HG02798 (cell line): ENCODE measurements at regions not wholly inside any gene's neighbourhood (a gene's known extent, or its start where the extent isn't known, plus 50 kb on each side); places are given as distances from the start of the nearest gene placed in this dataset.
"Not testable (repeated sequence)": the region's sequence is repeated elsewhere in the genome, so short reads cannot be mapped to it uniquely, and the experiment has no call there.

Source experiments
- ATAC-seq: cut with Tn5 transposase; IDR thresholded peaks from one replicate; pipeline ENCODE4 v1.9.1; 2021; ENCODE audit warnings: mild to moderate bottlenecking; ENCODE audit not compliant: unreplicated experiment, poor library complexity

DNA sequence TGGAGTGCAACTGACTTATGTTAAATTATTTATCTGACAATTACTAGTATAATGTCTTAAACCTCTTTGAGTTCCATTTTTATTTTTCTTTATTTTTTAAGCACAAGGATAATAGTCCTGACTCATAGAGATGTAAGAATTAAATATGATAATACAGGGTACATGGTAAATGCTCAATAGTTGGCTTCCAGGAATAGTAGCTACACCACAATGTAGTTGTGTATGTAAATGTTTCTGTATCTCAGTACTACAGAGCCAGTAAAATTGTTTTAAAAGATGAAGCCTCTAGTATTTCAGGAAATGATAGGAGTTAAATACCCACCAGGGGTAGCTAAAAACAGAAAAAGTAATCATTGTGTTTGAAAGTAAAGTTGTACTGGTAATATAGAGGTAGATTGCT, 487.4 kb upstream of the IRAK1BP1 start:
- ATAC-seq: no peak

DNA sequence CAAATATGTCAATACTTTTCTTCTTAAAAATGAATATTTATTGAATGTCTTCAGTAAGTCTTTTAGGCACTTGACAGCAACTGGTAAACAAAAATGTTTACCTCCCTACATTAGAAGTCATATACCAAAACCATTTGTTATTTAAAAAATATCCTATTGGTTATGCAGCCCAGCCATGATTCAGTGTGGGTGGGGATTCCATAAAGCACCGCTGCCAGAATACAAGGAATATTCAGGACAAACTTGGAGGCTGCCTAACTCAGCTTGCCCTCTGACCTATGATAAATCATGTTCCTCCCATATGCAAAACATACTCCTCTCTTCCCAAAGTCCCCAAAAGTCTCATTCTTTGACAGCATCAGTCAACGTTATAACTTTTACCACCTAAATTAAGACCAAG, 486.8 kb upstream of the IRAK1BP1 start:
- no peak for ATAC-seq

DNA sequence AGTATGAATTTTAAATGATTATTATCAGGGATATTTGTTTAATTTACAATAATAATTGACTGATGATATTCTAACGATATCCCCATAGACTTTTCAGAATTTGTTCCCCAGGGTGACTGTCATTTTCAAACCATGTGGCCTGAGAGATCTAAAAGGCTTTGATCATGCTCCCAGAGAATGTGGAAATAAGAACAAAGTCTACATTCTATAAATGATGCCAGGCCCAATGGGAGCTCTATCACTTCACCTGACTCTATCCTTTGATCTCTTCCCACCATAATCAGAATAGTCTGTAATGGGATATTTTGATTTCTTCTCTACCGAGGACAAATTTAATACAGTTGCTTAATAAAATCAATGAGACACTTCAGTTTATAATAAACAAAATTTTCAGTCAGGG, 483.4 kb upstream of the IRAK1BP1 start:
- no peak for ATAC-seq

GRCh38 chr6:78386854-78387253, 480.5 kb upstream of the IRAK1BP1 start:
- not testable (repeated sequence) for ATAC-seq

- no peak for ATAC-seq
Measured at GRCh38 chr6:78390066-78390465, 477.3 kb upstream of the IRAK1BP1 start.

GRCh38 chr6:78397499-78397898, 469.9 kb upstream of the IRAK1BP1 start:
- no peak for ATAC-seq

- ATAC-seq: no peak
Measured at GRCh38 chr6:78398292-78398691, 469.1 kb upstream of the IRAK1BP1 start.

- no peak for ATAC-seq
Measured at GRCh38 chr6:78400076-78400475, 467.3 kb upstream of the IRAK1BP1 start.

- ATAC-seq: no peak
Measured at GRCh38 chr6:78427386-78427785, 440.0 kb upstream of the IRAK1BP1 start.

DNA sequence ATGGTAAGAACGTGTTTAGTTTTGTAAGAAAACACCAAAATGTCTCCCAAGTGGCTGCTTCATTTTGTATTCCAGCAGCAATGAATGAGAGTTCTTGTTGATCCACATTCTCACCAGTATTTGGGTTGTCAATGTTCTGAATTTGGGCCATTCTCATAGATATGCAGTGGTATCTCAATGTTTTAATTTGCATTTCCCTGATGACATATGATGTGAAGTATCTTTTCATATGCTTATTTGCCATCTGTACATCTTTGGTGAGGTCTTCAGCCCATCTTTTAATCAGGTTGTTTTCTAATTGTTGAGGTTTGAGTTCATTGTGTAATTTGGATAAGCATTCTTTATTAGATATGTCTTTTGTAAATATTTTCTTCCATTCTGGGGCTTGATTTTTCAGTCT, 436.8 kb upstream of the IRAK1BP1 start:
- no peak for ATAC-seq

GRCh38 chr6:78435671-78436070, 431.7 kb upstream of the IRAK1BP1 start:
- ATAC-seq: no peak

DNA sequence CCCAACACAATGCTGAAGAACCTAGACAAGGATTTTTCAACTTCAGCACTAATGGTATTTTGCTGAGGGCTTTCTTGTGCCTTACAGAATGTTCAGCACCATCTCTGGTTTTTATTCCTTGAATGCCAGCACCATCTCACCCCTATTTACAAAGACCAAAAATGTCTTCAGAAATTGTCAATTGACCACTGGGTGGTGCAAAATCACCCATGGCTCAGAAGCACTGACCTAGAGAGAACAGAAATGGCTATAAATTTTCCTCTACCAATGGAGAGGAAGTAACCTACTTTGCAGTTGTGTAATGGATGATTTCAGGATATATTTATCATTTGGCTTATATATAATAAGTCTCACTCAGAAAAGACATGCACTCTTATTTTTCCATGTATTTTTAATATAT, 431.0 kb upstream of the IRAK1BP1 start:
- peak; percentile 90 for ATAC-seq

- ATAC-seq: no peak
Measured at GRCh38 chr6:78438135-78438534, 429.2 kb upstream of the IRAK1BP1 start.

DNA sequence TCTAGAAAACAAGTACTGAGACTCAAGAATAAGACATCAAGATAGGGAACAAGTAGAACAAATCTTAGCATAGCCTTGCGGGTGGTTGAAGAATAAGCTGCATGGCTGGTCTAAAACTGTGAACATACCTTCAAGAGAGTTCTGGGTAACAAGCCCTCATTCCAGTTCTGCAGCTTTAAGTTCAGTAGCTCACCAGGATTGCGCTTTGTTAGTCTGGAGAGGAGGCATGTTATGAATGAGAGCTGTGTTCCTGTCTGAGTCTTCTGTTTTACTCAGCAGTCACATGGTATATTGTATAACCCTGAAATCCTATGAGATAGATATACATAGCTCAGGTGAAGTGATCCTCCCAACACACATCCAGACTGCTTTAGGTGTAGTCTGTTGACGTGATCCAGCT, 406.6 kb upstream of the IRAK1BP1 start:
- peak; percentile 35 for ATAC-seq

DNA sequence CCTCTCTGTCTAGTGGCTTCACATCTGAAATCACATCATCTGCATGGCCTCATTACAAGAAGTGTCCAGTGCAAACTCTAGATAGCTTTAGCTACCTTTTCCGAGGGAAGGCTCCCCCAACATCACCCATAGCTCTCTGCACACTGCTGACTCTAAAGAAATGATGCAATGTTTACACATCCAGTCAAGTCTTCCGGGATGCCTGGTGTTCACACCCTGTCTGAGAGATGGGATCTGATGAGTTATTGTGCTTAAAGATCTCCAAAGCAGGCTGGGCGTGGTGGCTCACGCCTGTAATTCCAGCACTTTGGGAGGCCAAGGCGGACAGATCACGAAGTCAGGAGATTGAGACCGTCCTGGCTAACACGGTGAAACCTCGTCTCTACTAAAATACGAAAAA, 404.6 kb upstream of the IRAK1BP1 start:
- ATAC-seq: no peak

DNA sequence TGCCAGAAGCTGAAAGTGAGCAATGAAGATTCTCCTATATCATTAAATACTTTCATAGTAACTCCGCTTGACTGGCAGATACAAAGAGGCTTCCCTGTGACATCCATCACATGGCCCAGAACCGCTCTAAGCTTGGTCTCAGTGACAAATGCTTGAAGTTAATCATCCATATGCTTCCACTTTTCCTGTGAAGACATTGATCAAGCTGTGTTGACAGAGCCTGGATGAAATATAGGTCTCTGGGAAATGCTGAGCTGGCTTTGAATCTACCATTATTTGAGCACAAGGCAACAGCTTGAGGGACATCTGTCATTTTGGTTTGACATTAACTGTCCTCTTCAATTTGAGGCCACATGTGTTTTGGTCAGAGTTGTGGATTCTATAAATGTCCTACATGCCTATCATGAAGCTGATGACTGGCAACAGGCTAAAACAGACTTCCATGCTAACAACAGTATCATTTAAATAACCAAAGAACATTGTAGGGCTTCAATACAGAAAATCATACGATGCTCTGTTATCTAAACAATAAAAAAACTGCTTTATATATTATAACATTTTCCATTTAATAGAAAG, 402.2 kb upstream of the IRAK1BP1 start:
- ATAC-seq: no peak

GRCh38 chr6:78476561-78476960, 390.8 kb upstream of the IRAK1BP1 start:
- peak; percentile 38 for ATAC-seq

DNA sequence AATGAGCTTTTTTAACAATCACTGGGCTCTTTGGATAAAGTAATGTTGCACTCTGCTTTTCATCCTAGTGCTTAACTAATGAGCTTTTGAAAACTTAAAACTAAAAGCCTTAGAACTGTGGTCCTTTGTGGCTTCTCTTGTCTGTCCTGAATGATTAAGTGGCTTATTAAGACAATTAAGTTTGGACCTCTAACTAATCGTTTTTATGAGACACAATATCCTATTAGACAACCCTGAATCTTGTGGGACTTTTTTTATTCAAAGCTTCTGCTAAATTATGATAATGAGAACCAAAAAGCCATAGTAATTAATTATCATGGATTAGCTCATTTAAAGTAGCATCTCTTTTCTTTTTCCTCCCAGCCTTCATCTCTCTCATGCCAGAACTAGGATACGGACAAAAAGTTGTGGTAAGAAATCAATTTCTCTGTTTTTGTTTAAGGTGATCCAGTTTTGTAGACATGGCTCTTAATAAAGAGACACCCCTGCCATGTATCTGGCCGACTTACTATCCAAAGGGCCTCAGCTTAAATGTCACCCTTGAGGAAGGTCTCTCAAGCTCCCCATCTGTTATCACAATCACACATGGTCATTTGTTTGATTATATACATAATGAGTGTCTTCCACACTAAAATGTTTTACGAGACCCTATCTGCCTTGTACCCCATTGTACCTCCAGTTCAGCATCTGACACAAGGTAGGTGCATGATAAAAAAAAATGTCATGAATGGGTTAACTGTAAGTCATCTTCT, 384.4 kb upstream of the IRAK1BP1 start:
- no peak for ATAC-seq

DNA sequence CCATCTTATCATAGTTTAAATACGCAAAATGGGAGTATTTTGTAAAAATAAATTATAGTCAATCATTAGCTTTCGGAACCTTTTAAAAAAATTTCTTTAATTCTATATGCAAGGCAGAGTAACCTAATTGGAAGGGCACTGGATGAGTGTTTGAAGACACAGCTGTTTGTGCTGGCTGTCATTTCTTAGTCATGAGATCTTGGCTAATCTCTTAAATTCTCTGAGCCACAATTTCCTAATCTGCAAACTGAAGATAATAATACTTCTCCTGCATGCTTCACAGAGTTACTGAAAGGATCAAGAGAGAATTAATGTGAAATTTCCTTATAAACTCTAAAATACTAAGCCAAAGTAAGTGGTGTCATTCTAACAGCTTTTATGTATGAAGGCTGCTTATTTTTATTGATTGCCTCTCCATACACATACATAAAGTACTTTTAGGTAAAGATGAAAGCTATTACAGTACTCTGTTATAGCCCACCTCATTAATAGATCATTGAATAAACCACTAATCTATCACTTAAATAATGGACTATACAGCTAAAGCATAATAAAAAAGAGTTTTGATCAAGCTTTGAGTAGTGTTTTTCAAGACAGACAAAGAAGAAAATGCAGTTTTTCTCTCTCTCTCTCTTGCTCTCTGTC, 383.7 kb upstream of the IRAK1BP1 start:
- no peak for ATAC-seq

DNA sequence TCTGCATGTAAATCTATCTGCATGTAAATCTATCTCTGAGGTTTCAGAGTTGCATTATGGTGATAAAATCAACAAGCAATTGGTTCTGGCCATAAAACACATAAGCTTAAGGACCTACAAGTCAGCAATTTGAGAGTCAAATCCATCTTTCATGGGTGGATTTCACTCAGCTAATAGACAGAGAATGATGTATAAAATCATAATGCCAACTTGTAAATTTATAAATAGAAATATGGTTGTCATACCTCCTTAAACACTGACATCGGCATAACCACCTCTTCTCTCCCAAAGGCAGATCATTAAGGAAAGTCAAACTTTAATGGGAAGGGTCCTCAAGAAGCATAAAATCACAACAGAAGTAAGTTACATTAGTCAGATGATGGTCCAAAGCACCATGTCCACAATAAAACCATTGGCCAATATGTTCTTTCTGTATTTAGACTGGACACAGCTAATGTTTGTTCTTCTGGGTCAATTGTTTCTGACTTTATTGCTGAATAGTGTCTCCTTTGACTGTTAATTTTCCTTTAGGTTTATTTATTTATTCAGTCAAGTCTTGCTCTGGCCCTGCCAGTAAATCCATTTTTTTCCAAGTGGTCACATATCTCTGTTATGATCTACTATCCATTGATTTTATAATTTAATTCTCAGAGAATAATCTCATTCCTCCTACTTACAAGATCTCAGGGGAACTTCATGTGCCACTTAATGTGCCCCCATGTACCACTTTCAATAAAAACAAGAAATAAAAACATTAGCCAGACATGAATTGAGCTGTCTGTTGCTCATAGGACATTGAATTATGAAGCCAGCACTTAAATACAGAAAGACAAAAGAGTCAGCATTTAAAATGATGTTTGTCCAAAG, 382.9 kb upstream of the IRAK1BP1 start:
- ATAC-seq: no peak

DNA sequence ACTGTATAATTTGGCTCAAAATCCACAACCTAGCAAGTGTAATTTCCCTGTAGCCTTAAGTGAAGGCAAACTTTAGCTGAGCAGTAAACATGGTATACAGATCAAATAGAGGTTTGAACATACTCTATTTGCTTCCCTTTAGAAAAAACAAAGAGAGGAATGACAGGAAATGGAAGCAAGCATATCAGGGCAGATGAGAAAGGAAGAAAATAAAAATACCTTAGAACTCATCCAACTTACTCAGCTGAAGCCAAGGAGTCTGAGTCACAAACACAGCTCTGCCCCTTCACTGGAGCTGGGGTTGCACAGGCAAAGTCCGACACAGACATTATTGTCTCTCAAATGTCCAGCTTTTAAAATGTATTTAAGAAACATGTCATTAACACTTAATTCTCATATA, 379.9 kb upstream of the IRAK1BP1 start:
- no peak for ATAC-seq
